GM18517 (cell line): ENCODE measurements at regions not wholly inside any gene's neighbourhood (a gene's known extent, or its start where the extent isn't known, plus 50 kb on each side); places are given as distances from the start of the nearest gene placed in this dataset.
"Not testable (repeated sequence)": the region's sequence is repeated elsewhere in the genome, so short reads cannot be mapped to it uniquely, and the experiment has no call there.

Experiments
- ATAC-seq: cut with Tn5 transposase; IDR thresholded peaks from one replicate; pipeline ENCODE4 v1.9.1; 2021; ENCODE audit warnings: mild to moderate bottlenecking, moderate library complexity; ENCODE audit not compliant: unreplicated experiment

DNA sequence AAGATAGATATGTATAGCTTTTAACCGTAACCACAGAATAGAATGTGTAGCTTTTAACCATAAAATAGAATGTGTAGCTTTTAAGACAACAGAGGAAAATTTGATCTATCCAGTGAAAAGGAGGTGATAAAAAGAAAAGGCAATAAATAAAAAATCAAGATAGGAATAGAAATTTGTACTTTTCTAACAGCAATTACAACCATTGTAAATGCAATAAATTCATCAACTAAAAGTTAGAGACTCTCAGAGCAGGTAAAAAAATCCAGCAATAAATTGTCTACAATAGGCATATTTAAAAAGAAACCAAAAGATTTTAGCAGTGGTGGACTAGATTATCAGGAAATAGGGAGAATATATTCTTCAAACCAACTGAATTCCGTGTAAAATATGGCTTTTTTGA, 63.8 kb upstream of the ABHD2 start:
- ATAC-seq: no peak

DNA sequence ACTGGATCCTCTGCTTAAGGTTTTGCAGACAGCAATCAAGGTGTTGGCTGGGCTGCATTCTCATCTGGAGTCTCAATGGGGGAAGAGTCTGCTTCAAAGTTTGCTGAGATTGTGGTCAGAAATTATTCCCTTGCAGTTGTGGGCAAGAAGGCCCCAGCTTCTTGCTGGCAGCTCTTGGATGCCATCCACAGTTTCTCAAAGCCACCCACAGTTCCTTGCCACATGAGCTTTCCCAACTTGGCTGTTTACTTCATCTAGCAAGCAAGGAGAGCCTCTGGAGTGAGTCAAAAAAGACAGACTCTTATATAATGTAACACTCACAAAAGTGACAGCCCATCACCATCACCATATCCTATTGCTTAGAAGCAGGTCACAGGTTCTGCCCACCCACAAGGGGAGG, 62.1 kb upstream of the ABHD2 start:
- no peak for ATAC-seq

GRCh38 chr15:89028036-89028435, 60.2 kb upstream of the ABHD2 start:
- no peak for ATAC-seq

- ATAC-seq: no peak
These were observed 57.9 kb upstream of the ABHD2 start for GRCh38 chr15:89030311-89030710.

- not testable (repeated sequence) for ATAC-seq
These were observed 56.5 kb upstream of the ABHD2 start for GRCh38 chr15:89031637-89032285.

- no peak for ATAC-seq
These were observed 54.0 kb upstream of the ABHD2 start for GRCh38 chr15:89034305-89034704.

DNA sequence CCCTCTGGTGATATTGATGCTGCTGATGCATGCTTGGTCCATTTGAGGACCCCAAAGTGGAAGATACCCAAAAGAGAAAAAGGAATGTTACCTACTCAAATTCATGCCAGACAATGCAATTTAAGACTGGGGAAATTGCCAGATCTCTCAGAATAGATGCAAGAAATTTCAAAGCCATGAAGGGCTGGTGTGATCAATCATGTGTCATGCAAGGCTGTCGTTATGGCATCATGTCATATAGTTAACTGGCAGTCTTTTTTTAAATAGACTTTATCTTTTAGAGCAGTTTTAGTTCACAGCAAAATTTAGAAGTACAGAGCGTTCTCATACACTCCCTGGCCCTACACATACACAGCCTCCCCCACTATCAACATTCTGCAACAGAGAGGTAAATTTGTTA, 53.1 kb upstream of the ABHD2 start:
- ATAC-seq: no peak

- ATAC-seq: no peak
These were observed 52.6 kb upstream of the ABHD2 start for GRCh38 chr15:89035658-89036057.

GRCh38 chr15:89038146-89038545, 50.1 kb upstream of the ABHD2 start:
- ATAC-seq: no peak
